Nucleus accumbens (tissue), 56 donors: ENCODE measurements at regions not wholly inside any gene's neighbourhood (a gene's known extent, or its start where the extent isn't known, plus 50 kb on each side); places are given as distances from the start of the nearest gene placed in this dataset.

Experiments used
- DNase-seq, 56 donors: peaks; one replicate each; lab custom pipeline; 2025; lab: John Stamatoyannopoulos, UW

DNA sequence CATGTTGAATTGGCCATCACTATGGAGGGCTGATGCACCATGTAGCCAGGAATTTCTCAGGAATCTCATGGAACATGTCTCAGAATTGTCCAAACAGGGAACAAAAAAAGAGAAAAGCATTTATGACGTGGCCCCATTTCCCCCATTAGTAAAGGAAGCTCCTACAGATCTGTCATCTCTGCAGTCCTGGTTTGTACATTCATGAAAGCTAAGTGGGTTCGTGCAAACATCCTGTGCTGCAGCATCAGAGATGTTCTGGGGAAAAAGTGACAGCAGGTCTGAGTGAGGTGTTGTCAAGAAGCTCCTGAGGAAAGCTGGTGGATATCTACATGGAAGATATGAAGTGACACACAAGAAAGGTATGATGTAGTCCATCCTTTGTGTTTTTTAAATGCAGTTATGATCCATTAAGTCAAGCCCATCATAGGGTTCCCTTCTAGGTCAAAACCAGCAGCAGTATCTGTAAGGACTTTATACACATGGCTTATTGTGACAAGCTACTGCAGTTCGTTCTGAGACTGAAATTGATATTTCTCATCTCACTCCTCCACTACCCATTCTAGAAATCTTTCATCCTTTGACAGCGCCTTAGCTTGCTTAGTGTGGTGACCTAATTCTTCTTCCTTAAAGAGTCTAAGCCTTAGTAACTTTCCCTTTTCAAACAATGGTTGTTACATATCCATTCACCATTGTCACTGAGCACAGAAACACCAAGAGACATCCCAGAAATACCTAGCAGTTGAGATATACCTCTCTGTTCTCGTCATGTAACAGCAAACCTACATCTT lies 200.0 kb upstream of the TCF21 start:
- DNase-seq = no peak

GRCh38 chr6:133689863-133690262 lies 199.1 kb upstream of the TCF21 start:
- DNase-seq = no peak

GRCh38 chr6:133693565-133693964 lies 195.3 kb upstream of the TCF21 start:
- no peak for DNase-seq

- DNase-seq = no peak
Measured at GRCh38 chr6:133697185-133697584, 191.7 kb upstream of the TCF21 start.

DNA sequence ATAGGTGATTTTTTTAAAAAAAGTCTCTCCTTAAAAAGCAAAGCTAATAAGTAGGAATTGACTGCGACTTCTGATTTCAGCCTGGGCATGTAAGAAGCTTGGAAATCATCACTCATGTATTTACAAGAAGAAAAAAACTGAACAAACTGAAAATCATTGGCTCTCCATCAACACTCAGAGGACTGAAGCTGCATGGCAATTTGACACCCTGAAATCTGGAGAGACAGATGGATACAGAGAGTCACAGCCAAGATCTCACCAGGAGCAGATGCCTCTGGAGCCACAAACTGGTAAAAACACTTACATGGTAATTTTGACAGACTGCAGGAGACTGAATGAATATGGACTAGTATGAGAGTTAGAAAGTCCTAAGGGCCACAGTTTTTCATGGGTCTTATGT lies 191.2 kb upstream of the TCF21 start:
- DNase-seq = no peak

GRCh38 chr6:133698272-133698671 lies 190.6 kb upstream of the TCF21 start:
- DNase-seq = no peak

GRCh38 chr6:133699741-133700385 lies 189.1 kb upstream of the TCF21 start:
- DNase-seq = no peak

GRCh38 chr6:133701633-133702331 lies 187.1 kb upstream of the TCF21 start:
- no peak for DNase-seq

GRCh38 chr6:133704371-133704770 lies 184.5 kb upstream of the TCF21 start:
- no peak for DNase-seq

DNA sequence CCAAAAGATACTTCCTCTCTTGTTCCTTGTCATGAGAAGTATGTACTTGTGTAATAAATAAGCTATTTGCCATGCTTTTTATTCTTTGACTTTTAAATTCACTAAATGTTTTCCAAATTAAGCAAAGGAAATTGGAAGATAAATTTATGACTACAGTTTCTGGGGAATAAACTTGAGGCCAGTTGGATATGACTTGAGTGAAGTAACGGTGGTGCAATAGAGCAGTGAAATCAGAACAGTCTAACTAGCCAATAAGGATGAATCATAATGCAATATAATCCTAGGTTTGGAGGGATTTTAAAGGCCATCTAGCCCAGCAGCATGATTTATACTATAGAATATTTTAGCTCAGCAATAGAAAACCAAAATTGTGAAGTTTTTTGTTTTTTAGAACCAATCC lies 183.8 kb upstream of the TCF21 start:
- no peak for DNase-seq

DNA sequence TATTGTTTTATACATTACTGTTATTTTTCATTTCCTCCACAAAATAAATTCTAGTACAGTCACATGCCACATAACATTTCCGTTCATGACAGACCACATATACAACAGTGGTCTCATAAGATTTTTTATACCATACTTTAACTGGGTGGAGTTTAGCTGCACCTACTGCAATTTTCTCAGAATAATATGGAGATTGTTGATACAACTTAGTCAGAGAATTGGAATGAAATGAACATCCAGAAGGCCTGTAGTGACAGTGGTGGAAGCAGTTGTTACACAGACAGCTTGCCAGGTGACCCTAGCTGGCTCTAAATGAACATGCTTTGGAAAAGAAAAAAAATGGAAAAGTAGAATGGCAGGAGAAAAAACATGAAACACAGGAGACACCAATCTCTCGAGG lies 183.2 kb upstream of the TCF21 start:
- DNase-seq = no peak

DNA sequence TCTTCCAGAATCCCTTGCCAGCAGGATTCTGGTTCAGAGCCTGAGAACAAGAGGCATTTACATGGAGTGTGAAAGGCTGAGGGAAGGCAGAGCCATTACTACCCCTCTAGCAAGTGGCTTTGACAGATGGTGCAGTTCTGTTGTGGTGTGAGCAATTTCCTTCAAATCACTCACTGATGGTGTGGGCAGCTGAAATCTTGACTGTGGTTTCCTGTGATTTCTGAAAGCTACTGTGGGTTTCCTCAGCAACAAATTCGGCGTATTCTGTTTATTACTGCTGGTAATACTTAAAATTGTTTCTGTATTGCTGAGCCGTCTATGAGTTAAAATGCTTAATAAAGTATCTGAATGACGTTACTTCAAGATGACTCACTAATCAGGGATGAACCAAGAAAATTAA lies 181.5 kb upstream of the TCF21 start:
- no peak for DNase-seq

GRCh38 chr6:133710826-133711225 lies 178.1 kb upstream of the TCF21 start:
- no peak for DNase-seq

GRCh38 chr6:133715270-133715669 lies 173.6 kb upstream of the TCF21 start:
- no peak for DNase-seq

DNA sequence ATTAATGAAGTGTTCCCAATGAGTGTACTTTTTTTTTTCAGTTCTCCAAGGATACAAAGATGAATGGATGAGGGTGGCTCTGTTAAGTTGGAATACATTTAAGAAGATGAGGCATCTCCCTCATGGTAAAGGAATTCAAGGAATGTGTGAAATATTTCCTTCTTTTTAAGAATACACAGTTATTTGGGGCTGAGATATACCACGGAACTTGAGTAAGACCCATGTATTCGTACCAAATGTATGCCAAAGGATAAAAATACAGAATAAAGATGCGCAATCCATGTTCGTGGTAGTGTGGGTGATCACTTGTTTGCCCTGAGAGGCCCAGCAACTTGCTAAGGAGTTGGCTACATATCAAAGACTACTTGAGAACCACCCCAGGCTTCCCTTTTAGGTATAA lies 164.2 kb upstream of the TCF21 start:
- DNase-seq = no peak

DNA sequence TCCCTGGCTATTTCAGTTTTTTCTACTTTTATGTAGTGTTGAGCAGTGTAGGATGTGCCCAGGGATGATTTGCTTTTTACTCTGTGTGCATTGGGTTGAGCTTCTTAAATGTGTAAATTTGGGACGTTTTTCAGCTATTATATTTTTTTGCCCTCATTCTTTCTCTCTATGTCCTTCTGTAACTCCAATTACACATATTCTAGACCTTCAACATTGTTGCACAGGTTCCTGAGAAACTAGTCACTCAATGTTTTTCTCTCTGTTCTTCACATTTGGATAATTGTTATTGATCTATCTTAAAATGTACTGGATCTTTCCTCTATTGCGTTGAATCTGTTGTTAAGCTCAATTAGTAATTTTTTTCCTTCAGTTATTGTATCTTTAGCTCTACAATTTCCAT lies 162.7 kb upstream of the TCF21 start:
- no peak for DNase-seq

DNA sequence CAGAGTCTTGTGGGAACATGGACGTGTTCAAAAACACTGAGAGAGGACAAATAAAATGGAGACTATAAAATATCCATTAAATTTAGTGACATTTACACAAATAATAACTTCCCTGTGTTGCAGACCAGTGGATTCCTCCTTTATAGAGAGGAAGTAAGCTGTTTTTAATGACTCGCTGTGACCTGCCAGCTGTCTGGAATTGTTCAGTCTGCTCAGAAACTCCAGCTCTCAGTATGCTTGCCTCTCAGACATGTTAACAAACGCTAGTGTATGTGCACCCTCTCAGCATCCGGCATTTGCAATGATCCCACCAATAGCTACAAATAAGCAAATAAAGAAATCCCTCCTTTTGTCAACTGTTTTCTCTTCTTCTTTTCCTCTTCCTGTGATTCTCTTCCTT lies 158.0 kb upstream of the TCF21 start:
- DNase-seq = no peak

GRCh38 chr6:133740218-133740617 lies 148.7 kb upstream of the TCF21 start:
- DNase-seq = no peak

- DNase-seq = no peak
Measured at GRCh38 chr6:133740816-133741215, 148.1 kb upstream of the TCF21 start.

- no peak for DNase-seq
Measured at GRCh38 chr6:133741375-133741861, 147.5 kb upstream of the TCF21 start.

- no peak for DNase-seq
Measured at GRCh38 chr6:133743621-133744020, 145.3 kb upstream of the TCF21 start.

- DNase-seq = no peak
Measured at GRCh38 chr6:133746417-133746770, 142.5 kb upstream of the TCF21 start.
